Vagina (tissue), 2 donors: ENCODE measurements at regions not wholly inside any gene's neighbourhood (a gene's known extent, or its start where the extent isn't known, plus 50 kb on each side); places are given as distances from the start of the nearest gene placed in this dataset.
"Not testable (repeated sequence)": the region's sequence is repeated elsewhere in the genome, so short reads cannot be mapped to it uniquely, and the experiment has no call there.

ENCODE experiments used
- CTCF ChIP-seq, 3 experiments: fragments of 450-650 bp in 2 of 3; fragments of 200-600 bp in 1 of 3; sonication (generic) in 1 of 3; IDR thresholded peaks; one replicate each; pipeline ENCODE4 v1.5.1; 2017 to 2019; ENCODE audit warnings: antibody characterized with exemption in 3 of 3, mild to moderate bottlenecking in 2 of 3, moderate library complexity in 2 of 3
- POLR2AphosphoS5 ChIP-seq, 2 donors: sonication (generic); formaldehyde crosslinking; IDR thresholded peaks; one replicate each; pipeline ENCODE4 v1.9.0; 2017; ENCODE audit warnings: antibody characterized with exemption in 2 of 2, mild to moderate bottlenecking in 2 of 2, low read depth in 1 of 2; ENCODE audit not compliant: insufficient read depth in 1 of 2

GRCh38 chrX:129337264-129337663, 186.0 kb downstream of the SMARCA1 start:
- not testable (repeated sequence) for TF ChIP-seq POLR2AphosphoS5 (IDR thresholded peaks at IDR 0.05; ENCODE audit: insufficient read depth in 1 of 2, low read depth in 1 of 2); CTCF (IDR thresholded peaks at IDR 0.05)
